ENCODE measurements at regions not wholly inside any gene's neighbourhood (a gene's known extent, or its start where the extent isn't known, plus 50 kb on each side); places are given as distances from the start of the nearest gene placed in this dataset.

- no peak for ATAC-seq
- Histone ChIP-seq H3K4me2 (no peak overlapping the region), H3K4me3 (no peak overlapping the region), H3K9me3 (no peaks in the 10 kb centered on the region), H3K4me1 (peaks cover 12% of the 10 kb centered on the region), H3K27ac (0 out of 6 replicates have a peak overlapping the region, but pooled peaks of 1 of the 2 experiments have one; percentile 31)
- TF ChIP-seq E2F6 (IDR thresholded peaks at IDR 0.05; ENCODE audit: borderline replicate concordance, low read depth): no peak
- no peak for TF ChIP-seq EHF (CRISPR knock-in tag; IDR thresholded peaks at IDR 0.05)
- TF ChIP-seq ZFP36 (IDR thresholded peaks at IDR 0.05; ENCODE audit: borderline replicate concordance, partially characterized antibody): no peak
- TF ChIP-seq TFCP2L1 (CRISPR knock-in tag; IDR thresholded peaks at IDR 0.05): no peak
- no peak for TF ChIP-seq CHD4 (IDR thresholded peaks at IDR 0.05; ENCODE audit: borderline replicate concordance)
- TF ChIP-seq ZSCAN20 (CRISPR knock-in tag; IDR thresholded peaks at IDR 0.05): no peak
- no peak for TF ChIP-seq REST (IDR thresholded peaks at IDR 0.05)
- TF ChIP-seq GATA3 (IDR thresholded peaks at IDR 0.05; ENCODE audit: borderline replicate concordance): no peak
- no peak for TF ChIP-seq USF2 (IDR thresholded peaks at IDR 0.05)
- no peak for TF ChIP-seq BCL3 (IDR thresholded peaks at IDR 0.05)
- no peak for TF ChIP-seq NR3C1 (IDR thresholded peaks at IDR 0.05)
- no peak for TF ChIP-seq POLR2A (IDR thresholded peaks at IDR 0.05; ENCODE audit: low read length)
- no peak for TF ChIP-seq HOXB13 (CRISPR knock-in tag; IDR thresholded peaks at IDR 0.05; ENCODE audit: low read depth)
- TF ChIP-seq KDM5A (IDR thresholded peaks at IDR 0.05): no peak
- no peak for TF ChIP-seq RCOR1 (IDR thresholded peaks at IDR 0.05; ENCODE audit: low read depth, low read length)
- CTCF ChIA-PET: no interaction called here
- DNase-seq (ENCODE audit: low read depth in 1 of 2, low spot score in 1 of 2): no peak
- POLR2A ChIA-PET: no interaction called here
- WGBS (ENCODE audit: missing lambda C conversion rate): 91% methylated on average over 2 of the region's 2 CpGs
- FAIRE-seq: no peak
Measured at GRCh38 chr1:55569417-55569816, 354.3 kb upstream of the USP24 start.

GRCh38 chr1:55568732-55569131 is 353.6 kb upstream of the USP24 start:
- ATAC-seq (no peak), DNase-seq (ENCODE audit: low read depth in 1 of 2, low spot score in 1 of 2) (no peak), FAIRE-seq (no peak)
- WGBS (ENCODE audit: missing lambda C conversion rate): 89% methylated on average over 2 of the region's 2 CpGs
- ChIA-PET CTCF (no interaction called here), POLR2A (no interaction called here)
- Histone ChIP-seq H3K9me3 (no peaks in the 10 kb centered on the region), H3K4me2 (no peak overlapping the region), H3K4me3 (no peak overlapping the region), H3K4me1 (peaks cover 12% of the 10 kb centered on the region), H3K27ac (no peak overlapping the region)
- no peak for TF ChIP-seq ZC3H11A (IDR thresholded peaks at IDR 0.05)
- no peak for TF ChIP-seq TP53 (CRISPR knock-in tag; IDR thresholded peaks at IDR 0.05)
- no peak for TF ChIP-seq RNF2 (IDR thresholded peaks at IDR 0.05; ENCODE audit: borderline replicate concordance, low read depth)

- Histone ChIP-seq H3K4me2 (no peak overlapping the region), H3K9me3 (no peaks in the 10 kb centered on the region), H3K4me1 (no peaks in the 10 kb centered on the region), H3K27ac (0 out of 6 replicates have a peak overlapping the region, but pooled peaks of 1 of the 2 experiments have one; percentile 16), H3K4me3 (no peak overlapping the region)
- FAIRE-seq (no peak), ATAC-seq (no peak), DNase-seq (ENCODE audit: low read depth in 1 of 2, low spot score in 1 of 2) (no peak)
- ChIA-PET CTCF (no interaction called here), POLR2A (no interaction called here)
- 47% methylated on average over 1 of the region's 1 CpG for WGBS (ENCODE audit: missing lambda C conversion rate)
- TF ChIP-seq HES2 (IDR thresholded peaks at IDR 0.05) (no peak), CHD4 (IDR thresholded peaks at IDR 0.05; ENCODE audit: borderline replicate concordance) (no peak), CHD2 (IDR thresholded peaks at IDR 0.05; ENCODE audit: low read length, partially characterized antibody) (no peak), PBX3 (IDR thresholded peaks at IDR 0.05) (no peak), HMGXB4 (CRISPR knock-in tag; IDR thresholded peaks at IDR 0.05; ENCODE audit: borderline replicate concordance) (no peak), FOSL2 (IDR thresholded peaks at IDR 0.05) (no peak), FOSL2 (CRISPR knock-in tag; IDR thresholded peaks at IDR 0.05) (no peak), JUNB (IDR thresholded peaks at IDR 0.05) (no peak), MAZ (IDR thresholded peaks at IDR 0.05; ENCODE audit: borderline replicate concordance, low read depth, low read length) (no peak), SREBF2 (IDR thresholded peaks at IDR 0.05) (no peak), POLR2AphosphoS2 (conservative IDR thresholded peaks at IDR 0.05; ENCODE audit: low read length) (no peak)
Measured at GRCh38 chr1:55560266-55560665, 345.1 kb upstream of the USP24 start.
